ENCODE measurements at regions not wholly inside any gene's neighbourhood (a gene's known extent, or its start where the extent isn't known, plus 50 kb on each side); places are given as distances from the start of the nearest gene placed in this dataset.
A peak's percentile ranks its signal among the peaks of the same experiment; 100 is the strongest.

GRCh38 chr7:24341691-24342413 lies 57.9 kb downstream of the NPY start:
- no peak for DNase-seq

DNA sequence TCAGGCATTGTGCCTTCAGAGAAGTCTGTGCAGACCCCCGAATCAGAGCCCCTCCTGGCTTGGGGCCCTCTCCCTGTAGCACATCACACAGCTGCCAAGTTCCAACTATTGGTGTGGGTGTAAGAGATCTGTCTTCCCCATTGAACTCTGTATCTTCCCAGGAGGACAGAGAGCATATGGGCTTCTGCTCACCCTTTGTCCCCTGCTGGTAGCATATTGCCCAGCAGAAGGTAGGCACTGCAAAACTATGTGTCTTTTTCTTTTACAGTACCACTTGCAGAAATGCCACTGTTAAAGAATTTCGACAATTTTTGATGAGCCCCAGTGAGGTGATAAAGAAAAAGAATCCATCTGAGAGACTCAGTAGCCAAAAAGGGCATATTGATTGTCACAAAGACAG lies 59.6 kb downstream of the NPY start:
- no peak for DNase-seq

GRCh38 chr7:24346129-24346528 lies 62.1 kb downstream of the NPY start:
- DNase-seq: no peak

DNA sequence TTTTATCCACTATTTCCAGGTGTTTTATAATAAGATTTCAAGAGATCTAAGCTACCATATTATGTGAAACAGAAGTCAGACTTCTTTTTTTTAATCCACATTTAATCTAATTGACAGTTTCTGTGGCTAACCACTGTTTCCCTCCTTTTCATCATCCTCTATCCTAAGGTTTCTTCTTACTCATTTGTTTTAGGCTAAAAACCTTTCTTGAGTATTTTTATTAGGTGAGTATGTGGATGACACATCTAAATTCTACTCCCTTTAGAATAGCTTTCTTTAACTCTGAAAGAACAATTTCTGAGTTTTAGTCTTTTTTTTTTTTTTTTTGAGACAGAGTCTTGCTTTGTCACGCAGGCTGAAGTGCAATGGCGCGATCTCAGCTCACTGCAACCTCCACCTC lies 62.7 kb downstream of the NPY start:
- DNase-seq: peak; percentile 6

GRCh38 chr7:24349339-24349738 lies 65.3 kb downstream of the NPY start:
- DNase-seq: no peak

DNA sequence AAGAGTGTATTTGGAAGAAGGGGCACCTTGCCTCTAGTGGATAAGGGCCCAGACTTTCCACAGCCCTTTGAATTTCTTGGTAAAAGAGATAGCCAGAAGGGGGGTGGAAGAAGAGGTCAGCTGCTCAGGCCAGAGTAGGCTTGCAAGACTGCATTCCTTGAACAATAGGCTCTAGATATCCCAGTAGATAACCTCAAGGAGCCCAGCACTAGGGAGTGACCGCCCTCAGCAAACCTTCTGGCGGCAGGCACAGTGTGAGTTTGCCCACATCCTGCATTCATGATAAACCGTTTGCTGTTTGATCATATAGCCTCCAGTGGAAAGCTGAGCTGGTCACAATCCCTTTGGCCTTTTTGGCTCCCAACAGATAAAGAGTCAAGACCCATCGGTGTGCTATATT lies 70.5 kb downstream of the NPY start:
- no peak for DNase-seq

DNA sequence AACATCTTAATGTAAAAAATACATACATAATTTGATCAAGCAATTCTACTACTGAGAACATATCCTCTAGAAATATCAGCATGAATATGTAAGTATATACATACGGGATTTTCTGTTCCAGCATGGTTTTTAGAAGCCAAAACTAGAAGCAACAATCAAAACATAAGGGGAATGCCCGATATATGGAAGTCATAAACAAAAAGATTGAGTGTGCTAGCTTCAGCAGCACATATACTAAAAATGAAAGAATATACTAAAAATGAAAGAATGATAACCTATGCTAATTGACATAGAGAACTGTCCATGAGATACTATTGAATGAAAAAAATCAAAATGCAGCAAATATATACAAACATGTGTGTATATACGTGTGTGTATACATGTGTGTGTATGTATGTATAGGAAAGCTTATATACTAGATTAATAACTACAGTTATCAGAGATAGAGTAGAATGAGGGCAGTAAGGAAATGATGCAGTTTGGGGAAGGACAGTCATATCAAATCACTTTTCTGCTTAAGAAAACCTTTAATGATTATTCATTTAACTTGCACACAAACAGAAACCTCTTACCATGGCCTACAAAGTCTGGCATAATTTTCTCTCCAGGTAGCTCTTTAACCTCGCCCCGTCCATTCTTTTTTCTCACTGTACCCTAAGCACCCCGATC lies 72.9 kb downstream of the NPY start:
- no peak for DNase-seq

GRCh38 chr7:24361001-24361400 lies 77.0 kb downstream of the NPY start:
- DNase-seq: no peak

- DNase-seq: no peak
Observed at GRCh38 chr7:24365606-24366005, 81.6 kb downstream of the NPY start.

- no peak for DNase-seq
Observed at GRCh38 chr7:24366876-24367275, 82.9 kb downstream of the NPY start.

GRCh38 chr7:24368161-24368560 lies 84.2 kb downstream of the NPY start:
- no peak for DNase-seq

- no peak for DNase-seq
Observed at GRCh38 chr7:24370541-24370940, 86.6 kb downstream of the NPY start.

DNA sequence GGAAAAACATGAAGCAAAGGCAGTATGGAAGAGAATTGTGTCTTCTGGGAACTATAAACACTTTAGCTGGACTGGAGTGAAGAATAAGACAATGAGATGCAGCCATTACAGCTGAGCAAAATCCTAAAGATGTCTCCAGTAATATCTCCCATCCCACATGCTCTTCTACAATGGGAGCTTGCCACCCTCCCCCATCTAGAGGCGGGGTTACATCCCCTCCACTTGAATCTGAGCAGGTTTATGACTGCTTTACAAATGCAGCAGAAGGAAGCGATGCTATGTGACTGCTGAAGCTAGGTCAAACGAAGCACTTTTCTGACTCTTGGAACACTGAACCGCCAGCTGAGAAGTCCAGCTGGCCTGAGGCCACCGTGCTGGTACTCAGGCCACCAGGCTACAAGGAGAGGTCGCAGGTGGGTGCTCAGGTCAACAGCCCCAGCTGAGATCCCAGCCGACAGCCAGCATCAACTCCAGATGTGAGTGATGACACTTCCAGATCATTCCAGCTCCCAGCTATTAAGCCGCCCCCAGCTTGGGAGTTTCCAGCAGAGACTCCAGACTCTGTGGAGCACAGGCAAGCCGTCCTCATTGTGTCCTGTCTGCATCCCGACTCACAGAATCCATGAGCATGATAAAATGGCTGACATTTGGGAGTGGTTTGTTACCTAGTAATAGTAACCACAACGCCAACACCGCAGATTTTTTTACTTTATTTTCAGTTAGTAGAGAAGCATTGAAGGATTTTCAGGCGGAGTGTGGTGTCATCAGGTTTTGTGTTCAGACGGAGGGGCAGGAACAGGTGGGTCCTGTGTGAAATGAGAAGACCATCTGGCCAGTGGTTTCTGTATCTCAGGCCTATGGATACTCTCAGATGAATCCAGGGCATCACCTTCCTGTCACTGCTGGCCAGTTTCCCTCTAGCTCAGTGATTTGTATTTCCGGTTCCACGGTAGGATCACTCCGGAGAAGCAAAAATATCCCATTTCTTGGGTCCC lies 89.3 kb downstream of the NPY start:
- DNase-seq: no peak

DNA sequence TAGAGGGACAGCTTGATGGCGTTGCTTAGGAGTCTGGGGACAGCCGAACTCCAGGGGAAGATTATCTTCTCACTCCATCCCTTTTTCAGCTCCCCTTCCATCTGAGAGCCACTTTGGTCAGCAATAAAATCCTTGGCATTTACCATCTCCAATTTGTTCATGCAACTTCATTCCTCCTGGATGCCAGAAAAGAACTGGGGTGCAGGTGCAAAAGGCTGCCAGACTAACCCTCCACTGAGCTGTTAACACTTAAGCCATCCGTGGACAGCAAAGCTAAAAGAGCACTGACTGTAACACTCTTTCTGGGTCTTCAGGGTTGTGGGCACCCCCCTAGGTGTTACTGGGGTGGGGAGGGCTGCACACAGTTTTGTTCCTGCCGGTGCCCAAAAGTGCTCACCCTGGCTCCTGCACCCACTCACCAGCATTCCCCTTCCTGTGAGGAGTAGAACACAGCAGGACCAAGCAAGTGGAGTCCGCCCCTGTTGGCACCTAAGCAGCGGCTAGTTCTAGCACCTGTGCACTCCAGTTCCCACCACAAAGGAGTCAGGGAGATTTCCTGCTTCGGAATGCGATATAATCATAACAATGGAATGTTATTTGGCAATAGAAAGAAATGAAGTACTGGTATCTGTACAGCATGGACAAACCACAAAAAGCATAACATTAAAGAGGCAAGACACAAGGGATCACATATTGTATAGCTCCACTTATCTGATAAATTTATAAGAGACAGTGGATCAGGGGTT lies 95.1 kb downstream of the NPY start:
- no peak for DNase-seq

DNA sequence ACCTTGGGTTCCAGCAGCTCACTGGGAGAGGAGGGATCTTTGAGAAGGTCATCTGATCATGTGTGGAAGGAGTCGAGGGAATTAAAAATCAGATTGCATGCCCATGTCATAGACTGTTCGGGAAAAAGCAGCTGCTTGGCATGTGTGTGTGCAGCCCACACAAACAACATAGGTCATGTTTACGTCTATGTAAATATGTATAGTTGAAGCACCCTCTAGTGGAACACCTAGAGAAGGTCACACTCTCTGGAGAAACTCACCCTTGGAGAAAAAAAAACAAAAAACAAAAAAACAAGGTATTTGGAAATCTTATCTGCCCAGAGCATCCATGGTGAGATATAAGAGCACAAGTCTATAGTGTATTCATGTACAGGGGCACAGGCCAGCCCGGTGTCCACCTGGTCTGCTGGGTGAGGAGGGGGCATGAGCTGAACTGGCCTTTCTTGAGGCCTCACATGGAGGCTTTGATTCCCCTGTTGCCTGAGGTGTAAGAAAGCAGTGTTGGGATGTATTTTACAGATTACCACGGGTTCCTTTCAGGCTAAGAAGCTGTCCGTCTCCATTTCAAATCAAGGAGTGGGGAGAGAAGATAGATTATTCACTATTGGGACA lies 98.0 kb downstream of the NPY start:
- DNase-seq: peak; percentile 50

- no peak for DNase-seq
Observed at GRCh38 chr7:24383055-24383454, 99.1 kb downstream of the NPY start.

DNA sequence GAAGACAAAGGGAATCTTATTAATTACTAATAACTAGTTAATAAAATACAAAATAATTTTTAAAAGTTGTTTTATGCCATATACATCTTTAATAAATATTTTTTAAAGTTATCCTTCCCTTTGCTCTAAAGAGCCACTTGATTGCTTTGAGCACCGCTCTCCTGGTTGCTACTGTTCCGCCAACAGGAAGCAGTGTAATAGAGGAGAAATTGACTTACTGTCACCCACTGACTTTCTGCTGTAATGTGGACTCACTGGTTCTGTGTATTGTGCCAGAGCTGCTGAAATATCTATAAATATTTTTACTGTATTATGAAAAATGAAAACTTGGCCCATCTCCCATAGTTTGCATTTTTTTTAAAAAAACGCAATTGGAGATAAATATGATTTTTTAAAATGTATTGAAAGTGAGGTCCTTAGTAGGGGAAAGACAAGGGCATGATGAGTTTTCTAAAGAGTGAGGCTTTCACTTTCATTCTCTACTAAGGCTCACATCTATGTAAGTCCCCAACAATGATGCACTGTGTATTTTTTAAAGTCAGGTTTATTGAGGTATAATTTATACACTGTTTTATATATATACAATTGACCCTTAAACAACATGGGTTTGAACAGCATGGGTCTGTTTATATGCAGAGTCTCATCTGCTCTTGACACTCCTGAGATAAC lies 100.5 kb downstream of the NPY start:
- no peak for DNase-seq

- DNase-seq: no peak
Observed at GRCh38 chr7:24388212-24388611, 104.2 kb downstream of the NPY start.

DNA sequence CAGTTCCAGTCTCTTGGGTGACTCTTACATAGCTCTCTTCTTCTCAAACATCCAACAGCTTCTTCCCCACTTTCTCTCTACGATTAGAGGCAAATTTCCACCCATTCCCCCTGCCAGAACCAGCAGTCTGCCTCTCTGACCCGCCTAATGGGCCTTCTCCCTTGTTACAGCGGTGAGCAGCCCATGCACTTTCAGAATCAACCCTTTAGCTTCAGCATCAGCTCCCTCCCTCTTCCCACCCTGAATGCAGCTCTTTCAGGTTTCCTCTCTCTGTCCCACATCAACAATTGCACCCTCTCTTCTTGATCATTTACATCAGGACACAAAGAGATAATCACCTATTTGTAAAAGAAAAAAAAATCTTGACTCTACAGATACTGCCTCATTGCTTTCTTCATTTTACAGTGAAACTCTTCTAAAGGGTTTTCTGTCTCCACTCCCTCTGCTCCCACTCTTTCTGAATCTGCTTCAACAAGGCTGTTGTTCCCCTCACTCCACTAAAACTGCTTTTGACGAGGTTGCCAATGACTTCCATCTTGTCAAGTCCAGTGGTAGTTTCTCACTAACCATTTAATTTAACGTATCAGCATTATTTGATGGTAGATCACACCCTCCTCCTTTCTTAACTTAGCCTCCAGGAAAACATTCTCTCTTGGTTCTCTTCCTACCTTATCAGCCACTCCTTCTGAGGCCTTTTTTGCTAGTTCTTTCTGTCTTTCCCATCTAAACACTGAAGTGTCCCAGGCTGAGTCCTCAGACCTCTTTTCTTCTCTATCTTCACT lies 106.6 kb downstream of the NPY start:
- DNase-seq: no peak

- DNase-seq: no peak
Observed at GRCh38 chr7:24392774-24393173, 108.8 kb downstream of the NPY start.

DNA sequence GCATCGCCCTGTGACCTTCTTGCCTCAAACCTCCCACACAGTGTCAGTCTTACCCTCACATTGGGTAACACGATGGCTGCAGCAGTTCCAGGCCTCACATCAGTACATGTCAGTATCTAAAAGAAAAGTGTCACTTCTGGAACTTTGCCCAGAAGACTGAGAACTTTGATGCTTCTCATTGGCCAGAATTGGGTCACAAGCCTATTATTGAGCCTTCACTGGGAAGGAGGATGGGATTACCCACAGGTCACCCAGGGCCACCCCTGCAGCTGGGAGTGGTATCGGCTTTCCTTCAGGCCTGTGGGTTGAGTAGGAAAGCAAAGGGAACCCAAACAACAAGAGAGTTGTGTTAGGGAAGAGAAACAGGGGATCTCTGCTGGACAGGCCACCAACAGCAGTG lies 111.5 kb downstream of the NPY start:
- DNase-seq: no peak
